MM.1S (cell line): ENCODE measurements at regions not wholly inside any gene's neighbourhood (a gene's known extent, or its start where the extent isn't known, plus 50 kb on each side); places are given as distances from the start of the nearest gene placed in this dataset.

ENCODE experiments used
- DNase-seq: peaks from one replicate; pipeline ENCODE4 v3.0.0-alpha.2; 2015
- H2AFZ ChIP-seq: fragments of 300-600 bp; sonication (generic); 2 replicates; pipeline ENCODE4 v1.6.0; 2016; ENCODE audit warnings: antibody characterized with exemption, low read length
- H3F3A ChIP-seq: fragments of 300-600 bp; sonication (generic); 2 replicates; pipeline ENCODE4 v1.6.1; 2016; ENCODE audit warnings: mild to moderate bottlenecking, antibody characterized with exemption, low read length, moderate library complexity, mixed read lengths; ENCODE audit not compliant: insufficient read depth
- H3K27ac ChIP-seq: fragments of 300-600 bp; sonication (generic); 2 replicates; pipeline ENCODE4 v1.5.1; 2016; ENCODE audit warnings: mild to moderate bottlenecking, low read length
- H3K27me3 ChIP-seq: fragments of 300-600 bp; sonication (generic); replicated peaks from 2 replicates; pipeline ENCODE4 v1.6.0; 2016; ENCODE audit warnings: low read length; ENCODE audit not compliant: insufficient read depth
- H3K36me3 ChIP-seq: fragments of 300-600 bp; sonication (generic); replicated peaks from 2 replicates; pipeline ENCODE4 v1.6.1; 2016; ENCODE audit warnings: mild to moderate bottlenecking, low read length, mixed read lengths; ENCODE audit not compliant: insufficient read depth
- H3K4me1 ChIP-seq: fragments of 300-600 bp; sonication (generic); 2 replicates; pipeline ENCODE4 v1.6.1; 2016; ENCODE audit warnings: low read length, mixed read lengths
- H3K4me2 ChIP-seq: fragments of 300-600 bp; sonication (generic); 2 replicates; pipeline ENCODE4 v1.6.0; 2016; ENCODE audit warnings: low read depth, low read length
- H3K4me3 ChIP-seq: fragments of 300-600 bp; sonication (generic); 2 replicates; pipeline ENCODE4 v1.5.1; 2016; ENCODE audit warnings: low read length, mixed read lengths
- H3K79me2 ChIP-seq: fragments of 300-600 bp; sonication (generic); 2 replicates; pipeline ENCODE4 v1.6.1; 2016; ENCODE audit warnings: mixed run types, low read length, mixed read lengths
- H3K9ac ChIP-seq: fragments of 300-600 bp; sonication (generic); 2 replicates; pipeline ENCODE4 v1.6.1; 2016; ENCODE audit warnings: low read length, mixed read lengths
- H3K9me2 ChIP-seq: fragments of 300-600 bp; sonication (generic); replicated peaks from 2 replicates; pipeline ENCODE4 v1.6.1; 2016; ENCODE audit warnings: mild to moderate bottlenecking, low read length, mixed read lengths; ENCODE audit not compliant: insufficient read depth
- H3K9me3 ChIP-seq: fragments of 300-600 bp; sonication (generic); replicated peaks from 2 replicates; pipeline ENCODE4 v1.6.1; 2016; ENCODE audit warnings: mild to moderate bottlenecking, low read length, mixed read lengths; ENCODE audit not compliant: insufficient read depth
- H4K20me1 ChIP-seq: fragments of 300-600 bp; sonication (generic); 2 replicates; pipeline ENCODE4 v1.6.1; 2016; ENCODE audit warnings: mild to moderate bottlenecking, low read length, moderate library complexity, mixed read lengths; ENCODE audit not compliant: insufficient read depth
- EZH2 ChIP-seq: fragments of 300-600 bp; sonication (generic); optimal IDR thresholded peaks from 2 replicates; pipeline ENCODE3; 2017; ENCODE audit warnings: low read depth, mild to moderate bottlenecking, antibody characterized with exemption, low read length, mixed read lengths
- EZH2phosphoT487 ChIP-seq: fragments of 300-600 bp; sonication (generic); IDR thresholded peaks from 2 replicates; pipeline ENCODE4 v1.6.1; 2018; ENCODE audit warnings: antibody characterized with exemption, low read length
- TF ChIP-seq, protein P1 (sequence below): fragments of 300-600 bp; sonication (generic); IDR thresholded peaks from 2 replicates; pipeline ENCODE4 v1.5.1; 2016; ENCODE audit warnings: antibody characterized with exemption, low read length, mixed read lengths

- no peaks in the 10 kb centered on the region for H4K20me1 ChIP-seq
- no peak for DNase-seq
- no peaks in the 10 kb centered on the region for H3K9me2 ChIP-seq
- H3K27me3 ChIP-seq = peaks cover 94% of the 10 kb centered on the region
- H3K27ac ChIP-seq = no peak overlapping the region
- H3K9ac ChIP-seq = no peak overlapping the region
- H3K4me1 ChIP-seq = no peaks in the 10 kb centered on the region
- H3F3A ChIP-seq = no peaks in the 10 kb centered on the region
- no peaks in the 10 kb centered on the region for H3K79me2 ChIP-seq
- TF ChIP-seq, protein P1, sequence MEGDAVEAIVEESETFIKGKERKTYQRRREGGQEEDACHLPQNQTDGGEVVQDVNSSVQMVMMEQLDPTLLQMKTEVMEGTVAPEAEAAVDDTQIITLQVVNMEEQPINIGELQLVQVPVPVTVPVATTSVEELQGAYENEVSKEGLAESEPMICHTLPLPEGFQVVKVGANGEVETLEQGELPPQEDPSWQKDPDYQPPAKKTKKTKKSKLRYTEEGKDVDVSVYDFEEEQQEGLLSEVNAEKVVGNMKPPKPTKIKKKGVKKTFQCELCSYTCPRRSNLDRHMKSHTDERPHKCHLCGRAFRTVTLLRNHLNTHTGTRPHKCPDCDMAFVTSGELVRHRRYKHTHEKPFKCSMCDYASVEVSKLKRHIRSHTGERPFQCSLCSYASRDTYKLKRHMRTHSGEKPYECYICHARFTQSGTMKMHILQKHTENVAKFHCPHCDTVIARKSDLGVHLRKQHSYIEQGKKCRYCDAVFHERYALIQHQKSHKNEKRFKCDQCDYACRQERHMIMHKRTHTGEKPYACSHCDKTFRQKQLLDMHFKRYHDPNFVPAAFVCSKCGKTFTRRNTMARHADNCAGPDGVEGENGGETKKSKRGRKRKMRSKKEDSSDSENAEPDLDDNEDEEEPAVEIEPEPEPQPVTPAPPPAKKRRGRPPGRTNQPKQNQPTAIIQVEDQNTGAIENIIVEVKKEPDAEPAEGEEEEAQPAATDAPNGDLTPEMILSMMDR = no peak
- TF ChIP-seq EZH2 (no peak), EZH2phosphoT487 (no peak)
- no peak overlapping the region for H3K4me3 ChIP-seq
- H3K9me3 ChIP-seq = no peaks in the 10 kb centered on the region
- H2AFZ ChIP-seq = no peak overlapping the region
- H3K4me2 ChIP-seq = no peak overlapping the region
- H3K36me3 ChIP-seq = no peaks in the 10 kb centered on the region
Measured at GRCh38 chr1:29504196-29504595, 267.9 kb downstream of the PTPRU start.

DNA sequence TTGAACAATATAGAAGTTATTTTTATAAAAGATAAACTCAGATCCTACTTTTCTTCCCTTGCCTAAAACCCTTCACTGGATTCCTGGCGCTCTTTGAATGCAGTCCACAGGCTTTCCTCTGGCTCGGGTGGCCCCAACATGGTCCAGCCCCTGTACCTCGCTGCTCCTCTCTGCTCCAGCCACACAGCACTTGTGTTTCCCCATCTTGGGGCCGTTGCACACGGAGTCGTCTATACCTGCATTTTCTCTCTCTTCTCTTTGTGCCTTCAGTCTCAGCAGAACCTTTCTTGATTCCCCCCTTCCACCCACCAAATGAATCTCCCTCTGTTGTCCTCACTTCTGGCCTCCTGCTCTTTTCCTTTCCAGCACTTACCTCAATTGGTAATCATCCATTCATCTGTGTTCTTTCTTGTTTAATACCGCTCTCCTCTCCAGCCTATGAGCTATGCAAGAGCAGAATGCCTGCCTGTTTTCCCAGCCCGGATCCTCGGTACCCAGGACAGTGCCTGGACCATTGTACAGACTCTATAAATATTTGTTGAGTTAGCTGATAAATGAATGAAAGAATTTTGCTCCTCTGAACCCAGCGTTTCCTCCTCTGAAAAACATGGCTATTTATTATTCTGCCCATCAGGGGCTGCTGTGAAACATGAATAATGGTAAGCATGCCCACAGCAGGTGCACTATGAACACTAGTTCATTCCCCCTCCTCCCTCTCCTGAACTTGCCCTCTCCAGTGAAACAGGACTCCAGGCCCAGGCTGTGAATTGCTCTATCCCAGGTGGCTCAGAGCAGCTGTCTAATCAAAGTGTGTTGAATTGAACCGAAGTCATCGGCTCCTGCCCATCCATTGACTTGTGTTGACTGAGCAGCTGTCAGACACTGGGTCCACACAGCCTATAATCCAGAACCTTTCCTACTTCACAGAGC lies 266.9 kb downstream of the PTPRU start:
- no peak overlapping the region for H3K9ac ChIP-seq
- TF ChIP-seq EZH2phosphoT487 = no peak
- TF ChIP-seq EZH2 = no peak
- TF ChIP-seq, protein P1 = no peak
- no peaks in the 10 kb centered on the region for H3F3A ChIP-seq
- peaks cover 94% of the 10 kb centered on the region for H3K27me3 ChIP-seq
- H3K9me2 ChIP-seq = no peaks in the 10 kb centered on the region
- H3K27ac ChIP-seq = no peak overlapping the region
- H3K4me2 ChIP-seq = no peak overlapping the region
- H3K9me3 ChIP-seq = no peaks in the 10 kb centered on the region
- H2AFZ ChIP-seq = no peak overlapping the region
- H3K4me3 ChIP-seq = no peak overlapping the region
- no peaks in the 10 kb centered on the region for H3K36me3 ChIP-seq
- H3K4me1 ChIP-seq = no peaks in the 10 kb centered on the region
- H3K79me2 ChIP-seq = no peaks in the 10 kb centered on the region
- H4K20me1 ChIP-seq = no peaks in the 10 kb centered on the region
- DNase-seq = no peak

DNA sequence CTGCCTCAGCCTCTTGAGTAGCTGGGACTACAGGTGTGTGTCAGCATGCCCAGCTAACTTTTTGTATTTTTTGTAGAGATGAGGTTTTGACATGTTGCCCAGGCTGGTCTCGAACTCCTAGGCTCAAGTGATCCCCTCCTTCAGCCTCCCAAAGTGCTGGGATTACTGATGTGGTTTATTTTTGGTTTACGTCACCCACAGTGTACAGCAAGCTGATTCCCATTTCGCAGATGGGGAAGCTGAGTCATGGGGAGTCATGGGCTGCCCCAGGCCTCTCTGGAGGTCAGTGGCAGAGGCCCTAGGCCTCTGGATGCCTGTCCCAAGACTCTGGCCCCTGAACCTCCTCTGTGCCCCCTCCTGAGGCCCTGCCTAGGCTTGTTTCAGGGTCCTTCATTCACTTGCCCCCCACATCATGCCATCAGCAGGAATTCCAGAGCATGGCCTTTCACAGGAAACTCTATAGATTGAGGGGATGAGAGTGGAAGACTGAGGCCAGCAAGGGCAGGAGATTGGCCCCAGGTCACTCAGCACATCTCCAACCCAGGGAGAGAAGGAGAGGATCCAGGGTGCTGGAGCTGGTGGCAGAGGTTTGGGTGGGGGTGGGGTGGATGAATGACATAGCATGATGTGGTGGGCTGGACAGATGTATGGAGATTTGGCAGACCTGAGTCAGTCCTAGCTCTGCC lies 266.0 kb downstream of the PTPRU start:
- H3K27me3 ChIP-seq = peaks cover 95% of the 10 kb centered on the region
- H4K20me1 ChIP-seq = no peaks in the 10 kb centered on the region
- no peak overlapping the region for H2AFZ ChIP-seq
- no peaks in the 10 kb centered on the region for H3K4me1 ChIP-seq
- H3K79me2 ChIP-seq = no peaks in the 10 kb centered on the region
- no peak overlapping the region for H3K27ac ChIP-seq
- H3K9me3 ChIP-seq = no peaks in the 10 kb centered on the region
- H3K9me2 ChIP-seq = no peaks in the 10 kb centered on the region
- DNase-seq = no peak
- TF ChIP-seq EZH2 (no peak), EZH2phosphoT487 (no peak)
- TF ChIP-seq, protein P1 = no peak
- H3K4me3 ChIP-seq = no peak overlapping the region
- no peak overlapping the region for H3K4me2 ChIP-seq
- no peaks in the 10 kb centered on the region for H3K36me3 ChIP-seq
- no peak overlapping the region for H3K9ac ChIP-seq
- H3F3A ChIP-seq = no peaks in the 10 kb centered on the region
